ENCODE measurements at regions not wholly inside any gene's neighbourhood (a gene's known extent, or its start where the extent isn't known, plus 50 kb on each side); places are given as distances from the start of the nearest gene placed in this dataset.

DNA sequence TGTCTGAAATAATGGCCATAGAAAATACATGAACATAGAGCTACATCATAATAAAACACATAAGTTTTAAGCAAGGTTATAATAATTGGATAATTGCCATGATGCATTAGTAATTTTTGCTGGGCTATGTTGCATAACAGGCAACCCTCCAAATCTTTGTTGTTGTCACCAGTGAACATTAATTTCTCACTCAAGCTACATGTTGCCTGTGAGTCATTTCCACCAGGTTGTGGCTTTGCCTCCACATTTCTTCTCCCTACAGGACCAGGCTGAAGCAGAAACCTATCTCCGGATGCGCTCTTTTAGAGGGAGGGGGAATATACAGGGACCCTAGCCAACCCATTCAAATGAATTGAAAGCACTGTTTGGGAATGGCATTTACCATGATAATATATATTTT, 347.7 kb downstream of the GABRG1 start:
- no peak for DNase-seq

DNA sequence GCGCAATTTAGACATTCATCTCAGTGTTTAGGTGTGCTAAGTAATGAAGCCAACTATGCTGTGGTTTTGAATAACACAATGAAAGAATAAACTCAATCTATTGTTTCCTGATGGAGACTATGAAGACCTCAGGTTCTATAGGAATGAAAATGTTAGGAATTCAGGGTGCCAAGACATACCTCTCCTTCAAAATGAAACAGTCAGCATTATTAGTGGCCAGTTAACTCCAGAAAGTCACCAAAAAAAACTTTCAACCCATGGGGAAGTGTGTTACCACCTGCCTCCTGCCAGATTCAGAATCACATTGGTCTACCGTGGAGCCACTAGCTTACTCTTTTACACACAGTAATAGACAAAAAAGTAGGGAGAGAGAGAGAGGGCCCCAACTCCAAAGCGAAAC, 352.9 kb downstream of the GABRG1 start:
- no peak for DNase-seq

DNA sequence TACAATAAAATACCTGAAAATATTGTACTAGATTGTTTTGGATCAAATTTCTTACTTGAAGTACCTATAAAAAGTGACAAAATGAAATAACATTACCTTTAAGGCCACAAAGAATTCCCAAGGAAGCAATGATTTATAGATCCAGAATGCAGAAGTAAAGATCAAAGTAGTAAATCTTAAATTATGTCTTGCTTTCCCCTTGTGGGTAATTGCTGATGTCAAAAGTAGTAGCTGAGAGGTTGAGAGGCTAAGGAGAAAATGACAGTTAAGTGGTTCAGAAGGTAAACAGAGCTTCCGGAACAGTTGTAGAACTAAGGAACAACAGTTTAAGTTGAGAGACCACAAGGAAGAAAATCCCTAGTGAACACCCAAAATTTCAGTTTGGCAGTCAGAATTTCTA, 358.3 kb downstream of the GABRG1 start:
- DNase-seq, result no peak

DNA sequence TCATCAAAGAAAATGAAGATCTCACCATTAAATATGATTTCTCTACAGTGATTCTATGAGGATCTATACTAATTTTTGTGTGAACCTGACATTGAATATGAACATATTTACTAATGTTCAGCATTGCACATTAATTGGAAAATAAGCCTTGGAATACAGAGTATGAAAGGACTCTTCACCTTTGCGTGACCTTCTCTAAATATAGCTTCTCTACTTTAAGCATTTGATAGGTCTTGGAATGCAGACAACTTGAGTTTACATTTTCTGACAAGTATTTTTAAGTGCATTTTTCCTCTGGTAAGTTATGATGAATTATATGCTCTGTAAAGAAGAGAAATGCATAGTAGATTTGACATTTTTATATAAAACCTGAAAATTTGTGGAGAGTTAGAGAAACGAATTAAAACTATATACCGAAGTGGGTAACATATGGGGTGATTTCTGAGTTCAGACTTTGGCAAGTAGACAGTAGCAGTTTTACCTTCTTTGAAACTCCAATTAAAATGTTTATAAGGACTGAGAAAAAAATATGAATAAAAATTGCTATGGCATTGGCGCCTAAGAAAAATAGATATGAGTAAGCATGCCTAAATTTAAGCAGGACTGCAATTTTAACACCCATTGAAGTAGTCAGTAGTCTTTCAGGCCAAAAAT, 371.9 kb downstream of the GABRG1 start:
- DNase-seq, result no peak

DNA sequence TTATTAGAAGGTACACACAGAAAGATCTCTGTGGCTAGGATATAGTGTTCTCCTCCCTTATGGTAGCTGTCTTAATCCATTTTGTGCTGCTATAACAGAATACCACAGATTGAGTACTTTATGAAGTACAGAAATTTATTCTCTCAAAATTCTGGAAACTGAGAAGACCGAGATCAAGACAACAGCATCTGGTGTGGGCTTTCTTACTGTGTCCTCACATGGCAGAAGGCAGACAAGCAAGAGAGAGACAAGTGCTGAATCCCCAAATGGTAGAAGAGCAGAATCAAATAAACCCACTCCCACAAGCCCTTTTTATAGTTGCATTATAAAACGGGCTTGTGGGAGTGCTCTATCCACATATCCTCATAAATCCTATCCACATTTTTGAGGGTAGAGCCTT, 373.1 kb downstream of the GABRG1 start:
- DNase-seq, result no peak

DNA sequence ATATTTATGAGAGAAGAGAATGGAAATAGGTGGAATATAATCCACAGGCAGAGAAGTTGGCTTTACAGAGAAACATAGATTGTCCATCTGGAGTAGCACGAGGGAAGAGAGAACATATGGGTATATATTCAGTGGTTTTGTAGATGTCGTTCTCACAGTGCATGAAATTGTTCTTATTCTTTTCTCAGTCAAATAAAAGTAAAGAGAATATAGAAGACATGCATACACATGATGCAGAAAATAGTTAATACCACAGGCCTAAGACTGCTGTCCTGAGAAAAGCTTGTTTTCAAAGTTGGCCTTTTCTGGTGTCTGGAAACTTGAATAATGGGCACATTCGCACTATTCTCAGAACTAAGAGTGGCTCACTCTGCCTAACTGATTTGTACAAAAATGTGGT, 378.1 kb downstream of the GABRG1 start:
- DNase-seq, result no peak

DNA sequence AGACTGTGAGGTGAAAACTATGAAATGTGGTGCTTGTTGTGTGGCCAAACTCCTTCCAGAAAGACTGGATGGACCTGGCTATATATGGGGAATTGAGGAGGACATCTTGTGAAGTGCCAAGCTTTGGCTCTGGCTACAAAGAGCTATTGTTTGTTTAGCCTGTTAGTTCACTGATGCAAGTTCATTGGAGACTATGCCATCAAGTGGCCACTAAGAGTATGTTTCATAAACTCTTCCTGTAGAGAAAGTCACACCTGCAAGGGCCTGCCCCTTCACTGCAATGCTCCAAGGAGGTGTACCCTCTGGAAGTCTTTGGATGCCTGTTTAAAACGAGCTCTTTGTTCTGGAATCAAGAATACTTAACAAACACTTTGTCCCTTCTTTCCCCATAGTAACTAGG, 382.0 kb downstream of the GABRG1 start:
- DNase-seq, result no peak

DNA sequence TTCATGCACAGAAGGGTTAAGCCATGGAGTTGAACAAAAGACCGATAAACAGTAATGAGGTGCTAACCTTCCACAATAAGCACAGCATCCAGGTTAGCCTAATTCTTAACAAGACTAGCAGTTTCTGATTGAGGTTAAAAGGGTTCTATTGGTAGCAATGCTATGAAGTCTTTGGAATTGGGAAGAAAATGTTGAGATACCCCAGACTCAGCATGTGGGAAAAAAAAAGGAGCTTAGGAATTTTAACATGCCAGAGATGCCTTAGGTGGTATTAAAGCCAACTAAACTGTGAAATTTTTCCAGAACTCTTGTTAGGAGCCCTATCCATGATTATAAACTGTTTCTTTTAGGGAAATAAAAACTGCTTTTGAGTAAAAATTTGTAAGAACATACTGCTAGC, 391.7 kb downstream of the GABRG1 start:
- no peak for DNase-seq

DNA sequence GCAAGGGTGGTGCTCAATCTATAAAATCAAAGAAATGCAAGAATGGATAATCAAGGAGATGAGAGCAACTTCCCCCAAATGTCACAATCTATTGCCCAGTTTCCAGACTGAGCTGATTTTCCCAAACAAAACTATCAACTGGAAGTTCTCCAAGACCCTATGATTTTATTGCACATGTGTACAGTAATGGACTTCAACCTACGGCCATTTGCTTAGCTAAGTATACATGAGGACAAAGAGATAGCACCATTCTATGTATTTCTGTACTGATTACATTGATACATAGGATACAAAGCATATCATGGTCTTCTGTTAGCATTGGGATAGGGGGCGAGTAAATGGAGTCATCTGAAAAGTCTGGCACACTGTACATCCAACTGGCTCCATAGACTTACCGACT, 407.8 kb downstream of the GABRG1 start:
- DNase-seq, result no peak

DNA sequence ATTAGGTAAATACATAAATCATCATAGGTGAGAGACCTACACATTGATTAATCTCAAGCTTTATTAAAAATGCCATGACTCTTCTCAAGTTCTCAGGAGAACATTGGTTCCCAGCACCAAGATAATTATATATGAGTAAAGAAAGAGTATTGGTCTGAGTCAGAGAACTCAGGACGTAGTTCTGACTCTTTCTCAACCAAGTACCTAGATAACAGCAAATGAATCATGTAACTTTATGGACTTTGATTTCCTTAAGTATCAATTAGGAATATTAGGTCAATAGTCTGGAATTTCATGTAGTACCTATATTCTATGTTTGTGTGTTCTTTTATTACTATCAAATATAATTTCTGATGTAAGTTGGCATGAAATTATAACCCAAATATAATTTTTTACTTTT, 409.9 kb downstream of the GABRG1 start:
- no peak for DNase-seq

DNA sequence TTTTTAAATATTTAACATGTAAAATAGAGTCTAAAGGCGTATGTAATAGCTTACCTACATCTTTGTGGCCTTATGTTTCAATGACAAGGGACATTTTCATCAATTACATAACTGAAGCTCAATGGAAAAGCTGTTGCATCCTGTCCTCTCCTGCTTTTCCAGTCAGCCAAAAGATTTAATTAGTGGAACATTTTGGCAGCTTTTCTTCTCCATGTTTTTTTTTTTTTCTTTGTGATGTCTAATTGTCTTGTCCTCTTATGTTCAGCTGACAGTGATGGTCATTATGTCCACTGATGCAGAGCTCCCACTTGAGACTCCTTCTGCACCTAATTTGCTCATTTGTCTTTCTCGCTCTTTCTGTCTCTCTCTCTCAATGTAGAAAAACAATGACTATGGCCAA, 422.2 kb downstream of the GABRG1 start:
- DNase-seq, result no peak

DNA sequence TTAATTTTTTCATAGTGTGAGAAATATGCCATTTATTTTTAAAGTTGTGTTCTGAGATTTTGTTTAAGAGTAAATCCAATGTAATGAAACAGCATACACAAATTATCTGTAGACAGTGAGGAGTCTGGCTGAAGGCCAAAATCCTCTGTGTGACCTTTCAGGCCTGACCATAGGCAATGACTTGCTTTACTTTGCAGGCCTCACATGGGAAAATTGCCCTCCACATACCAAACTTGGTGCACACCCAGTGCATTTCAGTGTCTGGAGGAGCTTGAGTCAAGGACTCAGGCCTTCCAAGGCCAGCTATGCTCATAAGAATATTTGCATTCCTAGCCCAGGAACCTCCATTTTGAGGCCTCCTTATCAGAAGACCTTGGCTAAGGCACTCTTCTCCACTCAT, 430.1 kb downstream of the GABRG1 start:
- DNase-seq, result no peak

DNA sequence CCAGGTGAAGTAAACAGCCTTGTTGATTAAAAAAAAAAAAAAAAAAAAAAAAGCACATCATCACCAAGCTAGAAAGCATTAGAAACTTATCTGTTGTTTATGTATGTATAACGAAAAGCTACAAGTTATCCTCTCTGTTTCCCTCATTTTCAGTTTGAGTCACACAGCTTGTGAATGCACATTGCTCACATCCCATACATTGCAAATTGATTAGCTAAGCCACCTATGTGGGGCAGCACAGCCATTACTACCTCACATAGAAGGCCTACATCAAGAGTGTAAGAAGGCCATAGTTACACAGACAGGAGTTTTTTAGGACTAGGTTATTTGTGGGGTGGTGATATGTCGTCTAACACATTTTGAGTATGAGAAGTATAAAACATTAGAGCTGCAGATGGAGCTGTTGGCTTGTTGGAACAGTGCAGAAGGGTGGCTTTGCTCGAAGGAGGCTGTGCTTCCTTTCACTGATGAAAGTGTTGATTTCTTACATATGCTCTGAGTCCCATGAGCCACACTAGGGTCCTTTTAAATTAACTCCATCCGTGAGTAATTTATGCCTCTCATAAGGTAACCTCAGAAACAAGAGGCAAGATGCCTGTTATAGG, 431.6 kb downstream of the GABRG1 start:
- DNase-seq, result no peak

DNA sequence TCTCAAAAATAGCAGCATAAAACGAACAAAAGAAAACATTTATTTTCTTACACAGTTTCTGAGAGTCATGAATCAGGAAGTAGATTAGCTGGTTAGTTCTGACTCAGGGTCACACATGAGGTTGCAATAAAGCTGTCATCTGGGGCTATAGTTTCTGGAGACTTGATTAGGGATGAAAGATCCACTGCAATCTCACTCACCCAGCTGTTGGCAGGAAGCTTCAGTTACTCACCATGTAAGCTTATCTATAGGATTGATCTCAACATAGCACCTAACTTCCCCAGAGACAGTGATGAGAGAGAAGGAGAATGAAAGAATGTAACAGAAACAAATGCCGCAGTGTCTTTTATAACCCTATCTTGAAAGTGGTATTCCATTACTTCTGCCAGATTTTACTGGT, 435.5 kb downstream of the GABRG1 start:
- no peak for DNase-seq

DNA sequence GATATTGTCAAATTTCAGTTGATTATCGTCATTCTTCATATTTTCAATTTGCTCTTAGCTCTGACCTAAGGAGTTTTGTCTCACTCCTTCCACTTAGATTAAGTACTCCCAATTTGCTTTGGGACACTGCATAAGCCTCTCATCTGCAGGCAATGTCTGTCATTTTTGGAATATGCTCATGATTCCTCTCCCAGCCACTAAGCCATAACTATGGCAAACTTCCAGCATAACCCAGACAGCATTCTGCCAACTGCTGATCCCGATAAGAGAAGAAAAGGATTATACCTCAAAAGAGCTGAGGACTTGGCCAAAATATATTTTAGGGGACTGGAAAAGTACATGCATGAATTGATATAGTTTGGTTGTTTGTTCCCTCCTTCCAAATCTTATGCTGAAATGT, 444.4 kb downstream of the GABRG1 start:
- no peak for DNase-seq

DNA sequence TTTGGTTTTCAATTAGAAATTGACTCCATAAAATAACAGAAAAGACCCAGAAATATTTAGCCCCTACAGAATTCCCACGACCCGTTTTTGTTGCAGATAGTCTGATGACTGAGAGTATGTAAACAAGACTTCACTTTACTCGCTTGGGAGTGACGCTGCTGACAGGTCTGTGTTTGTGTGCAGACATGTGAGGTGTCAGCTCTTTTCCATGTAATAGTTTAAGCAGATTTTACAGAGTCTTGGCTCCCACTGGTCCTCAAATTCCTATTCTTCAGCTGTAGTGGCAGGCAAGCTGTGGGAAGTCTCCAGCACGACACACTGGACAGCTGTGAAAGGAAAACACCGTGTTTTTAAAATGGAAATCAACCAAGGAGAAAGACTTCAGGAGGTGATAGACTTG, 455.7 kb downstream of the GABRG1 start:
- no peak for DNase-seq

DNA sequence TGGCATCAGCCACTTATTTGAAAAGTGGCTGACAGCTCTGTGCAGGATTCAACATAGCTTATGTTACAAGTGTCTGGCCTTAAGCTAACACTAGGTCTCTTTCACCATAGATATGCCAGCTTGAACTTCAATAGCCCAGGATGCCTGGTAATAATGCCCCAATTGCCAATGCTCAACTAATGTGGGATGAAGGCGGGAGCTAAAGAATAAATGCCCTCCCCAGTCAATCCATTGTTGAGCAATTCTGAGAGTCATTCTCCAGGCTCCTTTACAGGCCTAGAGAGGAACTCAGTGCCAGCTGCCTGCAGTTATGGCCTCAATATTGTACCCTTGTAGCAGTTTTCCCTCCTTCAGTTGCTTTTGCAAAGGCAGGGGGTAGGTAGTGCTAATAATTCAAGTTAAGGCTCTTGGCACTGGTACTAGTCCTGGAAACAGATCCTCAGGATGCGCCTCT, 460.2 kb downstream of the GABRG1 start:
- no peak for DNase-seq

DNA sequence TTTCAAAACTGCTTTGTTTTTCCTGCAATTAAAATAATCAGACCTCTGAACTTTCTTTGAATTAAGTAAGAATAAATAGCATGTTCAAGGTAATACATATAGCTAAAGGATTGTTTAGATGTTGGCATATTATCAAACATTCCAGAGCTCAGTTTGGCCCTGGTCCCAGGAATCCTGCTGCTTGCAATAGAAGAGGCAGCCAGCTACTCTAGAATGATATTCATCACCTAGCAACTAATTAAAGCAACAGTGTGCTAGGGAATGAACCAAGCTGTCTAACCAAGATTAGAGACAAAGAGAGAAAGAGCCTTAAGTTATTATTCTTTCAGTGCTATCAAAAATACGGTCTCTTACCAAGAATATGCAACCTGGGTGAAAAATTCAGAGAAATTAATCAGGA, 460.9 kb downstream of the GABRG1 start:
- peak; percentile 79 for DNase-seq

DNA sequence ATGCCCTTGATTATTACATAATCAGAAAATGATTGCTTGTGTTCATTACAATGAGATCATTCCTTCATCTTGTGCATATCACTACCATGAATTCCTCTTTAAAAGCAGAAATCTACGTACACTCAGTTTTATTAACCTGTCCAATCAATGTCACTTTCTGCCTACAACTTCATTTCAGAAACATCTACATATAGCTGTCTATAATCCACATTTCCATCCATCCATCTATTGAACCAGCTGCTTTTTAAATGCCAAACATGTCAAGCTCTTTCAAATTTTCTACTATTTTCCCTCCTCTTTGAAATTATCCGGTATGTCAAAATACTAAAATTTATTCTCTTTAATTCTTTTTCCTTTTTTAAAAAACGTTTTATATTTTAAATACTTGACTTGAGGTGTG, 462.0 kb downstream of the GABRG1 start:
- DNase-seq, result no peak

DNA sequence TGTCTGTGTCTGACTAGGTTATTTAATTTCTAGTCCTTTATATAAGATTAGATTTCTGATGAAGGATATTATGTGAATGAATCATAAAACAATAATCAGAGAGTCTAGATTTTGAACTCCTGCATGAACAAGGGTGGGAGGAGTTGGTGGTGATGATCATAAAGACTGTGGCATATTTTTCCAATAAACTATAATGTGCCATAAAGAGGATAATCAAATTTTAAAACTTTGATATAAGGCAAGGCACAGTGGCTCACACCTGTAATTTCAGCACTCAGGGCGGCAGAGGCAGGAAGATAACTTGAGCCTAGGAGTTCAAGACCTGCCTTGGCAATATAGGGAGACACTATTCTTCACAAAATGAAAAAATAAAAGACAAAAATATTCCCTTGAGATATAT, 473.3 kb downstream of the GABRG1 start:
- no peak for DNase-seq

DNA sequence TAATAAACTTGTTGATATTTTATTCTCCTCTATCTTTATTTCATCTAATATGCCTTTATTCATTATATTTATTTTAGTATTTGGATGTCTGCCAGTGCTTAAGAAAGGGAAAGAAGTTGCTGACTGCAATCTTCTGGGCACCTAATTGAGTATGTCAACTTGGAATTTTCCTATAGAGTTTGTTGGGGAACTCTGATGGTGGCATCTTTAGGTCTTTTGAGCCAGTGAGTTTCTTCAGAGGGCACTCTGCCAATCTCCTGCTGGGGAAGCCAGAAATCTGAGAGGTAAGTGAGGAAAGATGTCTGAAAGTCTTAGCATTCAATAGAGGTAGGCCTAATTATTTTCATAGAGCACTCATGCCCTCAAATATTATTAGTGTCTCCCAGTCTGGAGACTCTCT, 475.0 kb downstream of the GABRG1 start:
- DNase-seq, result no peak

DNA sequence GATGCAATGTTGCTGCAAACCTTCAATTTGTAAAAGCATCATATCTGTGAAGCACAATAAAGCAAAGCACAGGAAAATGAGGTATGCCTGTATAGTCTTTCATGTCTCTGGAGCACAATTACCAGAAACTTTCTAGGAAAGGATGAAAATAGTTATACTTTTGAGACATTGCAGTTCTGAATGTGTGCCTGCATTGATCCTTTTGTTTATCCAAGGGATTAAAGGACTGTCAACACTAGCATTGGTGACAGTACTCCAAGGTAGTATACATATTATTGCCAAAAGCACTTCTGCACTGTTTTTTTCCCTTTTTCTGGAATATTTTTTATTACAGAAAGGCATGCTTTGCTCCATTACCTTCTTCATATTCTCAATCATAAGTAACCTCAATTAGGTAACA, 476.0 kb downstream of the GABRG1 start:
- DNase-seq, result no peak

DNA sequence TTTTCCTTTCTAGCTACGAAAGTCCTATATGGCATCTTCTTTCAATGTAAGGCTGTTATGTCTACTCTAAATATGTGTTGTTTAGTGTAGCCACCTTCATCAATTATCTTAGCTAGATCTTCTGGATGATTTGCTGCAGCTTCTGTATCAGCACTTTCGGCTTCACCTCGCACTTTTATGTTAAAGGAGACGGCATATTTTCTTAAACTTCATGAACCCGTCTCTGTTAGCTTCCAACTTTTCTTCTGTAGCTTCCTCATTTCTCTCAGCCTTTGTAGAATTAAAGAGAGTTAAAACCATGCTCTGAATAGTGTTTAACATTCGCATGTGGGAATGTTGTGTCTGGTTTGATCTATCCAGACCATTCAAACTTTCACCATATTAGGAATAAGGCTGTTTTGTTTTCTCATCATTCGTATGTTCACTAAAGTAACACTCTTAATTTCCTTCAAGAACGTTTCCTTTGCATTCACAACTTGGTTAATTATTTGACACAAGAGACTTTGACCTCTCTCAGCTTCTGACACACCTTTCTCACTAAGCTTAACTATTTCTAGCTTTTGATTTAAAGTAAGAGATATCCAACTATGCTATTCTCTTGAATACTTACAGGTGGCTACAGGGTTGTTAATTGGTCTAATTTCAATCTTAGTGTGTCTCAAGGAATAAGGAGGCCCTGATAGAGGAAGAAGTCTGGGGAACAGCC, 476.8 kb downstream of the GABRG1 start:
- no peak for DNase-seq

DNA sequence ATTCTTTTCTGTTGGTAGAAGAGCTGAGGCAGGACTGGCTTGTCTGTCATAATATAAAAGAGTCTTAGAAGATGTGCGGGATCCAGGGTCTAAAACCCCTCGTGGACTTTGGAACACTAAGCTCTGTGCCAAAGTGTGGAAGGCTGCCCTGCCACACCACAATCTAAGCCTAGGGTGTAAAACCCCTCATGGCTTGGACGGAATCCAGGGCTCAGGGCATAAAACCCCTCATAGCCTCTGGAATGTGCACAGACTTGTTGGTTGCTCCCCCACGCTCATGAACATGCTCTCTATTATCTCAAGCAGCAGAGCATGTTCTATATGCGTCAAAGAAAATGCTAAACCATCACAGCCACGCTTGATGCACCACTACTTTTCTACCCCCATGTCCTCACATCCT, 483.6 kb downstream of the GABRG1 start:
- DNase-seq, result no peak

DNA sequence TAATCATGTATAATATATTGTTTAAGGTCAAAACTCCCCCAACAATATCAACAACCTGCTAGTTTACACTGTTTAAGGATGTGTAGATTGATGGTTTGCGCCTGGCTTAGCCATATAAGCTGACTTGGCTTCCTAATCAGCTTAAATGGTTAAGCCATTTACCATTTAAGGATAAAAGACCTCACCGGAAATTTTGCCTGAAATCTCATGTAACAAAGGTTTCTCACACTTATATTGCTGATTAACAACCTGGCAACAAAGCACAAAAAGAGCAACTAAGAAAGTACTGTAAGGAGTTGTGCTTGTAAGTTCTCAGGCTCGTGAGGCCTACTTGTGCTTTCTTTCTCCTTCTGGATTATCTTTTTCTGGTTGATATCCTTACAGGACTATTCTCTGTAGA, 485.2 kb downstream of the GABRG1 start:
- no peak for DNase-seq
